Panc1 (cell line): ENCODE measurements at regions not wholly inside any gene's neighbourhood (a gene's known extent, or its start where the extent isn't known, plus 50 kb on each side); places are given as distances from the start of the nearest gene placed in this dataset.

Source experiments
- POLR2AphosphoS5 ChIP-seq: IDR thresholded peaks from 2 replicates; pipeline ENCODE4 v1.6.1; 2012; ENCODE audit warnings: mild to moderate bottlenecking, low read depth, low read length, moderate library complexity
- SIN3A ChIP-seq: IDR thresholded peaks from 2 replicates; pipeline ENCODE4 v1.6.1; 2012; ENCODE audit warnings: low read depth, mild to moderate bottlenecking, low read length, moderate library complexity, borderline replicate concordance; ENCODE audit not compliant: insufficient read depth
- TCF7L2 ChIP-seq: IDR thresholded peaks from 2 replicates; pipeline ENCODE4 v1.6.1; 2011; ENCODE audit warnings: mild to moderate bottlenecking, low read depth, low read length, inconsistent platforms
- TF ChIP-seq, protein P1 (sequence below): fragments of 450-650 bp; IDR thresholded peaks from 2 replicates; pipeline ENCODE4 v1.5.1; 2017; ENCODE audit warnings: mild to moderate bottlenecking
- TF ChIP-seq, protein P2 (sequence below), 2 experiments: IDR thresholded peaks; 2 replicates each; pipeline ENCODE4 v1.6.1; 2011 to 2012; ENCODE audit warnings: low read depth in 2 of 2, control low read depth in 1 of 2, low read length in 1 of 2, mild to moderate bottlenecking in 1 of 2, moderate library complexity in 1 of 2; ENCODE audit not compliant: insufficient read depth in 1 of 2

DNA sequence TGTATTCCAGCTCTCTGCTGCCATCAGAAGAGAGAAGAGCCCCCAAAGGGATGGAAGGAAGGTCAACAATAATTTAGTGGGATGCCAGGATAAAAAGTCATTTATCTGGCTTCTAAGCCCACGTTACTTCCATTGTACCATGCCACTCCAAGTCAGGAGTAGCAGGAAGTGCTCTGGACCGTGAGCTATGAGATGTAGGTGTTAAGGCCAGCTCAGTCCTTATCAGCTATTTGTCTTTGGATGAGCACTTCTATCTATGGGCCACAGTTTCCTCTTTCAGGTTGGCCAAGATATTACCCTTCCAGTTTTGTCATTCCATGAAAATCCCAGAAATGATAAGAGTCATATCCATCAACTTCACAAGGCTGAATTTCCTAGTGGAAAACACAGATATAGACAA is 119.4 kb upstream of the CACUL1 start:
- TF ChIP-seq, protein P1, sequence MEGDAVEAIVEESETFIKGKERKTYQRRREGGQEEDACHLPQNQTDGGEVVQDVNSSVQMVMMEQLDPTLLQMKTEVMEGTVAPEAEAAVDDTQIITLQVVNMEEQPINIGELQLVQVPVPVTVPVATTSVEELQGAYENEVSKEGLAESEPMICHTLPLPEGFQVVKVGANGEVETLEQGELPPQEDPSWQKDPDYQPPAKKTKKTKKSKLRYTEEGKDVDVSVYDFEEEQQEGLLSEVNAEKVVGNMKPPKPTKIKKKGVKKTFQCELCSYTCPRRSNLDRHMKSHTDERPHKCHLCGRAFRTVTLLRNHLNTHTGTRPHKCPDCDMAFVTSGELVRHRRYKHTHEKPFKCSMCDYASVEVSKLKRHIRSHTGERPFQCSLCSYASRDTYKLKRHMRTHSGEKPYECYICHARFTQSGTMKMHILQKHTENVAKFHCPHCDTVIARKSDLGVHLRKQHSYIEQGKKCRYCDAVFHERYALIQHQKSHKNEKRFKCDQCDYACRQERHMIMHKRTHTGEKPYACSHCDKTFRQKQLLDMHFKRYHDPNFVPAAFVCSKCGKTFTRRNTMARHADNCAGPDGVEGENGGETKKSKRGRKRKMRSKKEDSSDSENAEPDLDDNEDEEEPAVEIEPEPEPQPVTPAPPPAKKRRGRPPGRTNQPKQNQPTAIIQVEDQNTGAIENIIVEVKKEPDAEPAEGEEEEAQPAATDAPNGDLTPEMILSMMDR, result no peak
- TF ChIP-seq POLR2AphosphoS5 (no peak), SIN3A (no peak), TCF7L2 (no peak)
- TF ChIP-seq, protein P2, sequence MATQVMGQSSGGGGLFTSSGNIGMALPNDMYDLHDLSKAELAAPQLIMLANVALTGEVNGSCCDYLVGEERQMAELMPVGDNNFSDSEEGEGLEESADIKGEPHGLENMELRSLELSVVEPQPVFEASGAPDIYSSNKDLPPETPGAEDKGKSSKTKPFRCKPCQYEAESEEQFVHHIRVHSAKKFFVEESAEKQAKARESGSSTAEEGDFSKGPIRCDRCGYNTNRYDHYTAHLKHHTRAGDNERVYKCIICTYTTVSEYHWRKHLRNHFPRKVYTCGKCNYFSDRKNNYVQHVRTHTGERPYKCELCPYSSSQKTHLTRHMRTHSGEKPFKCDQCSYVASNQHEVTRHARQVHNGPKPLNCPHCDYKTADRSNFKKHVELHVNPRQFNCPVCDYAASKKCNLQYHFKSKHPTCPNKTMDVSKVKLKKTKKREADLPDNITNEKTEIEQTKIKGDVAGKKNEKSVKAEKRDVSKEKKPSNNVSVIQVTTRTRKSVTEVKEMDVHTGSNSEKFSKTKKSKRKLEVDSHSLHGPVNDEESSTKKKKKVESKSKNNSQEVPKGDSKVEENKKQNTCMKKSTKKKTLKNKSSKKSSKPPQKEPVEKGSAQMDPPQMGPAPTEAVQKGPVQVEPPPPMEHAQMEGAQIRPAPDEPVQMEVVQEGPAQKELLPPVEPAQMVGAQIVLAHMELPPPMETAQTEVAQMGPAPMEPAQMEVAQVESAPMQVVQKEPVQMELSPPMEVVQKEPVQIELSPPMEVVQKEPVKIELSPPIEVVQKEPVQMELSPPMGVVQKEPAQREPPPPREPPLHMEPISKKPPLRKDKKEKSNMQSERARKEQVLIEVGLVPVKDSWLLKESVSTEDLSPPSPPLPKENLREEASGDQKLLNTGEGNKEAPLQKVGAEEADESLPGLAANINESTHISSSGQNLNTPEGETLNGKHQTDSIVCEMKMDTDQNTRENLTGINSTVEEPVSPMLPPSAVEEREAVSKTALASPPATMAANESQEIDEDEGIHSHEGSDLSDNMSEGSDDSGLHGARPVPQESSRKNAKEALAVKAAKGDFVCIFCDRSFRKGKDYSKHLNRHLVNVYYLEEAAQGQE (IDR thresholded peaks at IDR 0.05; ENCODE audit: insufficient read depth in 1 of 2, low read depth in 2 of 2, low read length in 1 of 2), result no peak
